HCT116 (cell line): ENCODE measurements at regions not wholly inside any gene's neighbourhood (a gene's known extent, or its start where the extent isn't known, plus 50 kb on each side); places are given as distances from the start of the nearest gene placed in this dataset.

ENCODE experiments used
- ATAC-seq: fragments of 200-7000 bp; cut with Tn5 transposase; 2 replicates; pipeline ENCODE4 v1.9.1; 2020; ENCODE audit warnings: mild to moderate bottlenecking, moderate library complexity
- BruUV-seq: library from RNA; stranded (reverse); fragments of 400-500 nt; replicated peaks from 2 replicates; lab custom pipeline; 2021; lab: Mats Ljungman, UMichigan
- CTCF ChIA-PET: fragments of 300-600 bp; sonication (Branson Sonifier 250); formaldehyde crosslinking; loops from one replicate; lab custom pipeline; 2021; ENCODE audit warnings: antibody characterized with exemption; lab: Charles Lee
- POLR2A ChIA-PET: fragments of 300-600, 350-600 bp; sonication (Branson Sonifier 250); formaldehyde crosslinking; loops from one replicate; lab custom pipeline; 2021; ENCODE audit warnings: antibody characterized with exemption; lab: Charles Lee
- RAD21 ChIA-PET, 2 experiments: fragments of 300-600 bp; sonication (Branson Sonifier 250); formaldehyde crosslinking; loops; one replicate each; lab custom pipeline; 2023; ENCODE audit warnings: low total read pairs in 2 of 2; ENCODE audit not compliant: uncharacterized antibody in 2 of 2, unreplicated experiment in 2 of 2, low non-redundant PET in 1 of 2; lab: Charles Lee
- DNase-seq: peaks from one replicate; pipeline ENCODE4 v3.0.0-alpha.2; 2010; ENCODE audit warnings: low read depth, low spot score
- H2AFZ ChIP-seq: fragments of 200-600 bp; shearing (Covaris generic), sonication (generic); 2 replicates; pipeline ENCODE4 v1.6.1; 2017; ENCODE audit warnings: low read depth, mixed run types, mixed read lengths, antibody characterized with exemption, low read length; ENCODE audit not compliant: poor library complexity, severe bottlenecking
- H3K27ac ChIP-seq: 2 replicates; pipeline ENCODE4 v1.5.1; 2012; ENCODE audit warnings: low read depth, low read length
- H3K27me3 ChIP-seq: fragments of 200-600 bp; sonication (generic); 2 replicates; pipeline ENCODE4 v1.6.1; 2016; ENCODE audit warnings: mixed run types, low read length, mixed read lengths; ENCODE audit not compliant: insufficient read depth
- H3K36me3 ChIP-seq, 2 experiments: fragments of 200-500 bp in 1 of 2; fragments of 200-600 bp in 1 of 2; sonication (Bioruptor generic) in 1 of 2; sonication (generic) in 1 of 2; 2 replicates each; pipeline versions ENCODE4 v1.5.1 to v1.6.1; 2014 to 2016; ENCODE audit warnings: low read length in 2 of 2, inconsistent platforms in 1 of 2, mixed read lengths in 1 of 2, mixed run types in 1 of 2; ENCODE audit not compliant: insufficient read depth in 2 of 2, control insufficient read depth in 1 of 2
- H3K4me1 ChIP-seq, 2 experiments: fragments of 200-600 bp in 1 of 2; sonication (generic) in 1 of 2; 2 replicates each; pipeline versions ENCODE4 v1.5.1 to v1.6.1; 2012 to 2017; ENCODE audit warnings: low read length in 2 of 2, inconsistent platforms in 1 of 2, mild to moderate bottlenecking in 1 of 2, mixed read lengths in 1 of 2, mixed run types in 1 of 2, moderate library complexity in 1 of 2; ENCODE audit not compliant: insufficient read depth in 2 of 2, control insufficient read depth in 1 of 2
- H3K4me2 ChIP-seq: fragments of 200-600 bp; sonication (generic); 2 replicates; pipeline ENCODE4 v1.6.1; 2017; ENCODE audit warnings: mixed run types, low read length, mixed read lengths
- H3K4me3 ChIP-seq, 2 experiments: fragments of 200-600 bp in 1 of 2; sonication (generic) in 1 of 2; replicated peaks in 1 of 2; 2 replicates each; pipeline ENCODE4 v1.5.1; 2011 to 2016; ENCODE audit warnings: low read length in 2 of 2, control low read depth in 1 of 2, low read depth in 1 of 2, mild to moderate bottlenecking in 1 of 2, mixed read lengths in 1 of 2, mixed run types in 1 of 2
- H3K79me2 ChIP-seq: fragments of 200-600 bp; sonication (generic); 2 replicates; pipeline ENCODE4 v1.6.1; 2017; ENCODE audit warnings: mild to moderate bottlenecking, mixed run types, low read length, moderate library complexity, mixed read lengths; ENCODE audit not compliant: insufficient read depth
- H3K9ac ChIP-seq: fragments of 200-600 bp; sonication (generic); 2 replicates; pipeline ENCODE4 v1.6.1; 2016; ENCODE audit warnings: low read length, mixed read lengths
- H3K9me2 ChIP-seq: fragments of 200-600 bp; sonication (generic), shearing (Covaris generic); 2 replicates; pipeline ENCODE4 v1.6.1; 2017; ENCODE audit warnings: mixed run types, mild to moderate bottlenecking, moderate library complexity; ENCODE audit not compliant: insufficient read depth
- H3K9me3 ChIP-seq, 2 experiments: fragments of 200-500 bp in 1 of 2; fragments of 200-600 bp in 1 of 2; sonication (Bioruptor generic) in 1 of 2; sonication (generic) in 1 of 2; 2 replicates each; pipeline ENCODE4 v1.6.1; 2014 to 2017; ENCODE audit warnings: low read length in 2 of 2, mixed read lengths in 2 of 2, inconsistent platforms in 1 of 2, low read depth in 1 of 2, mild to moderate bottlenecking in 1 of 2, mixed run types in 1 of 2, moderate library complexity in 1 of 2; ENCODE audit not compliant: control insufficient read depth in 1 of 2, insufficient read depth in 1 of 2
- H4K20me1 ChIP-seq: fragments of 200-600 bp; sonication (generic), shearing (Covaris generic); 2 replicates; pipeline ENCODE4 v1.6.1; 2017; ENCODE audit warnings: mixed run types, mild to moderate bottlenecking, moderate library complexity; ENCODE audit not compliant: insufficient read depth
- CBX3 ChIP-seq: IDR thresholded peaks from 2 replicates; pipeline ENCODE4 v1.6.1; 2012; ENCODE audit warnings: low read depth
- CEBPB ChIP-seq: IDR thresholded peaks from 2 replicates; pipeline ENCODE4 v1.6.1; 2012; ENCODE audit warnings: low read depth
- EGR1 ChIP-seq: IDR thresholded peaks from 2 replicates; pipeline ENCODE4 v1.6.1; 2012; ENCODE audit warnings: low read depth
- ELF1 ChIP-seq: IDR thresholded peaks from 2 replicates; pipeline ENCODE4 v1.6.1; 2012; ENCODE audit warnings: low read depth, borderline replicate concordance
- EZH2 ChIP-seq: fragments of 200-600 bp; sonication (generic); IDR thresholded peaks from 2 replicates; pipeline ENCODE4 v1.6.1; 2017; ENCODE audit warnings: antibody characterized with exemption, mixed run types
- FOSL1 ChIP-seq: IDR thresholded peaks from 2 replicates; pipeline ENCODE4 v1.6.1; 2012; ENCODE audit warnings: low read depth
- JUND ChIP-seq: IDR thresholded peaks from 2 replicates; pipeline ENCODE4 v1.6.1; 2012
- POLR2A ChIP-seq: IDR thresholded peaks from 2 replicates; pipeline ENCODE4 v1.7.0; 2011; ENCODE audit warnings: borderline replicate concordance; ENCODE audit not compliant: insufficient read depth, insufficient read length; ENCODE audit errors: extremely low read depth
- POLR2AphosphoS5 ChIP-seq: IDR thresholded peaks from 2 replicates; pipeline ENCODE4 v1.6.1; 2011; ENCODE audit warnings: mild to moderate bottlenecking, low read depth, low read length, moderate library complexity
- RAD21 ChIP-seq: IDR thresholded peaks from 2 replicates; pipeline ENCODE4 v1.6.1; 2012; ENCODE audit warnings: low read depth, mild to moderate bottlenecking
- SIN3A ChIP-seq: IDR thresholded peaks from 2 replicates; pipeline ENCODE4 v1.6.1; 2012; ENCODE audit warnings: low read depth
- SP1 ChIP-seq: IDR thresholded peaks from 2 replicates; pipeline ENCODE4 v1.6.1; 2012; ENCODE audit warnings: low read depth
- YY1 ChIP-seq: IDR thresholded peaks from 2 replicates; pipeline ENCODE4 v1.6.1; 2011; ENCODE audit warnings: low read length, low read depth, moderate library complexity, mild to moderate bottlenecking; ENCODE audit not compliant: insufficient replicate concordance; ENCODE audit errors: extremely low read depth
- ZNF274 ChIP-seq: fragments of 200-500 bp; sonication (Bioruptor generic); IDR thresholded peaks from 2 replicates; pipeline ENCODE4 v1.6.1; 2014; ENCODE audit warnings: mild to moderate bottlenecking, low read depth, low read length, inconsistent platforms
- intact Hi-C: fragments of 100-400 bp; cut with micrococcal nuclease; formaldehyde crosslinking; loops from 2 replicates; pipeline ENCODE4 v1.10.0; 2022
- TF ChIP-seq, protein P1 (sequence below): IDR thresholded peaks from 2 replicates; pipeline ENCODE4 v1.6.1; 2012
- TF ChIP-seq, protein P2 (sequence below): IDR thresholded peaks from 2 replicates; pipeline ENCODE4 v1.6.1; 2012; ENCODE audit warnings: low read depth
- TF ChIP-seq, protein P3 (sequence below), 3 experiments: fragments of 200-600 bp in 1 of 3; sonication (generic) in 1 of 3; IDR thresholded peaks in 2 of 3; conservative IDR thresholded peaks in 1 of 3; 2 replicates each; pipeline ENCODE4 v1.5.1; 2012 to 2017; ENCODE audit warnings: low read depth in 2 of 3, low read length in 2 of 3, antibody characterized with exemption in 1 of 3, borderline replicate concordance in 1 of 3, control low read depth in 1 of 3, mild to moderate bottlenecking in 1 of 3, mixed read lengths in 1 of 3, mixed run types in 1 of 3, moderate library complexity in 1 of 3; ENCODE audit not compliant: insufficient read depth in 1 of 3
- TF ChIP-seq, protein P4 (sequence below): IDR thresholded peaks from 2 replicates; pipeline ENCODE4 v1.6.1; 2012

DNA sequence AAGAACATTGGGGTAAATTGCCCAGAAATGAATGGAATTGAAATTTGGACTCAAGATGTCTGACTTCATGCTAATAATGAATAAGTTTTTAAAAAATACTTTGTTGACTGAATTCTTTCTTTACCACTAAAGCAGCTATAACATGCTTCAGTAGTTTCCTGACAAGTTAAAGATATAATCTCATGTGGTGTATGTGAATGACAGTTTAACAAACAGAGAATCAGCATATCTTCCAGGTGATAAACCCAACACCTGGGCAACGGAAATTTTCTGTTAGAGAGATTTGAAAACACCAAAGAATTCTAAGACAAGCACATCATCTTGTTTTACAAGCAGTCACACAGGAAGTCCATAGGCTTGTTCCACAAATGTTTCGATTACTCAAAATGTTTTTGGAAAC is 372.6 kb upstream of the VRK2 start:
- H3K4me1 ChIP-seq: no peaks in the 10 kb centered on the region
- ATAC-seq (no peak), DNase-seq (no peak)
- no peaks in the 10 kb centered on the region for H3K79me2 ChIP-seq
- RAD21 ChIA-PET: no interaction called here
- no peaks in the 10 kb centered on the region for H4K20me1 ChIP-seq
- TF ChIP-seq YY1 (no peak), RAD21 (no peak)
- POLR2A ChIA-PET: no interaction called here
- BruUV-seq: no TSS peak
- no peak overlapping the region for H3K4me3 ChIP-seq
- H3K9me3 ChIP-seq: no peaks in the 10 kb centered on the region
- no peak overlapping the region for H3K4me2 ChIP-seq
- no peak overlapping the region for H3K27ac ChIP-seq
- H3K9ac ChIP-seq: no peak overlapping the region
- no peaks in the 10 kb centered on the region for H3K27me3 ChIP-seq
- intact Hi-C loops: no loop called here
- H3K36me3 ChIP-seq: no peaks in the 10 kb centered on the region
- no peaks in the 10 kb centered on the region for H3K9me2 ChIP-seq
- CTCF ChIA-PET: no interaction called here
- no peak overlapping the region for H2AFZ ChIP-seq

DNA sequence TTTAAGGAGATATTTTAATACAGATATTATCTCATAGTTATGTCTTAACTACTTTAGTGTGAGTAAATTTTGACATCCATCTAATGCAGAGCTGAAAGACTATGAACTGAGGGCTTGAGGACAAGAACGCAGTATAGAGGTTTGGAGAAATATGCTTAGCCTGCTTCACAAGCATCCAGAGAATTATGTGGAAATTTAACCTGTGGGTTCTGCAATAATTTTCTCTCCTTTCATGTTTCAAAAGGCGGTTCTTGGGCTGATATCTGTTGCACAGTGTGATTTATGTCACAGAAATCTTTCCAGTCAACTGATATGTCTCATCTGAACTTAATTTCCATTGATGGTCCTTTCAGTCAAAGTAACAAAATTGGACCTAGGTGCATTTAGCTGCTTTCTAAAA is 371.9 kb upstream of the VRK2 start:
- no peaks in the 10 kb centered on the region for H3K36me3 ChIP-seq
- ChIA-PET POLR2A (no interaction called here), RAD21 (no interaction called here), CTCF (no interaction called here)
- H3K9me2 ChIP-seq: no peaks in the 10 kb centered on the region
- intact Hi-C loops: no loop called here
- no peaks in the 10 kb centered on the region for H4K20me1 ChIP-seq
- ATAC-seq (no peak), DNase-seq (no peak)
- H2AFZ ChIP-seq: no peak overlapping the region
- no TSS peak for BruUV-seq
- H3K27me3 ChIP-seq: no peaks in the 10 kb centered on the region
- no peaks in the 10 kb centered on the region for H3K4me1 ChIP-seq
- no peak overlapping the region for H3K4me2 ChIP-seq
- no peaks in the 10 kb centered on the region for H3K9me3 ChIP-seq
- no peaks in the 10 kb centered on the region for H3K79me2 ChIP-seq
- H3K27ac ChIP-seq: no peak overlapping the region
- no peak overlapping the region for H3K4me3 ChIP-seq
- H3K9ac ChIP-seq: no peak overlapping the region
- TF ChIP-seq SIN3A (no peak), POLR2AphosphoS5 (no peak), ELF1 (no peak), JUND (no peak), SP1 (no peak), CEBPB (no peak), YY1 (no peak), ZNF274 (no peak), FOSL1 (no peak), POLR2A (no peak), EGR1 (no peak), EZH2 (no peak), CBX3 (no peak)
- TF ChIP-seq, protein P1, sequence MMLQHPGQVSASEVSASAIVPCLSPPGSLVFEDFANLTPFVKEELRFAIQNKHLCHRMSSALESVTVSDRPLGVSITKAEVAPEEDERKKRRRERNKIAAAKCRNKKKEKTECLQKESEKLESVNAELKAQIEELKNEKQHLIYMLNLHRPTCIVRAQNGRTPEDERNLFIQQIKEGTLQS: no peak
- TF ChIP-seq, protein P2, sequence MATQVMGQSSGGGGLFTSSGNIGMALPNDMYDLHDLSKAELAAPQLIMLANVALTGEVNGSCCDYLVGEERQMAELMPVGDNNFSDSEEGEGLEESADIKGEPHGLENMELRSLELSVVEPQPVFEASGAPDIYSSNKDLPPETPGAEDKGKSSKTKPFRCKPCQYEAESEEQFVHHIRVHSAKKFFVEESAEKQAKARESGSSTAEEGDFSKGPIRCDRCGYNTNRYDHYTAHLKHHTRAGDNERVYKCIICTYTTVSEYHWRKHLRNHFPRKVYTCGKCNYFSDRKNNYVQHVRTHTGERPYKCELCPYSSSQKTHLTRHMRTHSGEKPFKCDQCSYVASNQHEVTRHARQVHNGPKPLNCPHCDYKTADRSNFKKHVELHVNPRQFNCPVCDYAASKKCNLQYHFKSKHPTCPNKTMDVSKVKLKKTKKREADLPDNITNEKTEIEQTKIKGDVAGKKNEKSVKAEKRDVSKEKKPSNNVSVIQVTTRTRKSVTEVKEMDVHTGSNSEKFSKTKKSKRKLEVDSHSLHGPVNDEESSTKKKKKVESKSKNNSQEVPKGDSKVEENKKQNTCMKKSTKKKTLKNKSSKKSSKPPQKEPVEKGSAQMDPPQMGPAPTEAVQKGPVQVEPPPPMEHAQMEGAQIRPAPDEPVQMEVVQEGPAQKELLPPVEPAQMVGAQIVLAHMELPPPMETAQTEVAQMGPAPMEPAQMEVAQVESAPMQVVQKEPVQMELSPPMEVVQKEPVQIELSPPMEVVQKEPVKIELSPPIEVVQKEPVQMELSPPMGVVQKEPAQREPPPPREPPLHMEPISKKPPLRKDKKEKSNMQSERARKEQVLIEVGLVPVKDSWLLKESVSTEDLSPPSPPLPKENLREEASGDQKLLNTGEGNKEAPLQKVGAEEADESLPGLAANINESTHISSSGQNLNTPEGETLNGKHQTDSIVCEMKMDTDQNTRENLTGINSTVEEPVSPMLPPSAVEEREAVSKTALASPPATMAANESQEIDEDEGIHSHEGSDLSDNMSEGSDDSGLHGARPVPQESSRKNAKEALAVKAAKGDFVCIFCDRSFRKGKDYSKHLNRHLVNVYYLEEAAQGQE: no peak
- TF ChIP-seq, protein P3, sequence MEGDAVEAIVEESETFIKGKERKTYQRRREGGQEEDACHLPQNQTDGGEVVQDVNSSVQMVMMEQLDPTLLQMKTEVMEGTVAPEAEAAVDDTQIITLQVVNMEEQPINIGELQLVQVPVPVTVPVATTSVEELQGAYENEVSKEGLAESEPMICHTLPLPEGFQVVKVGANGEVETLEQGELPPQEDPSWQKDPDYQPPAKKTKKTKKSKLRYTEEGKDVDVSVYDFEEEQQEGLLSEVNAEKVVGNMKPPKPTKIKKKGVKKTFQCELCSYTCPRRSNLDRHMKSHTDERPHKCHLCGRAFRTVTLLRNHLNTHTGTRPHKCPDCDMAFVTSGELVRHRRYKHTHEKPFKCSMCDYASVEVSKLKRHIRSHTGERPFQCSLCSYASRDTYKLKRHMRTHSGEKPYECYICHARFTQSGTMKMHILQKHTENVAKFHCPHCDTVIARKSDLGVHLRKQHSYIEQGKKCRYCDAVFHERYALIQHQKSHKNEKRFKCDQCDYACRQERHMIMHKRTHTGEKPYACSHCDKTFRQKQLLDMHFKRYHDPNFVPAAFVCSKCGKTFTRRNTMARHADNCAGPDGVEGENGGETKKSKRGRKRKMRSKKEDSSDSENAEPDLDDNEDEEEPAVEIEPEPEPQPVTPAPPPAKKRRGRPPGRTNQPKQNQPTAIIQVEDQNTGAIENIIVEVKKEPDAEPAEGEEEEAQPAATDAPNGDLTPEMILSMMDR (IDR thresholded peaks at IDR 0.05 in 2 of 3, conservative IDR thresholded peaks at IDR 0.05 in 1 of 3; ENCODE audit: borderline replicate concordance in 1 of 3, insufficient read depth in 1 of 3, low read depth in 2 of 3, low read length in 2 of 3): no peak
- TF ChIP-seq, protein P4, sequence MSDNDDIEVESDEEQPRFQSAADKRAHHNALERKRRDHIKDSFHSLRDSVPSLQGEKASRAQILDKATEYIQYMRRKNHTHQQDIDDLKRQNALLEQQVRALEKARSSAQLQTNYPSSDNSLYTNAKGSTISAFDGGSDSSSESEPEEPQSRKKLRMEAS: no peak
